NCI-H146 treated with DMSO at 0.1 percent for 48 hours (cell line): ENCODE measurements at regions not wholly inside any gene's neighbourhood (a gene's known extent, or its start where the extent isn't known, plus 50 kb on each side); places are given as distances from the start of the nearest gene placed in this dataset.
"Not testable (repeated sequence)": the region's sequence is repeated elsewhere in the genome, so short reads cannot be mapped to it uniquely, and the experiment has no call there.

Experiments used
- DNase-seq: peaks from one replicate; lab custom pipeline; 2025; ENCODE audit not compliant: unreplicated experiment; lab: John Stamatoyannopoulos, UW

- no peak for DNase-seq
These were observed 86.1 kb downstream of the RAP2A start for GRCh38 chr13:97520061-97520460.

- no peak for DNase-seq
These were observed 86.9 kb downstream of the RAP2A start for GRCh38 chr13:97520866-97521265.

GRCh38 chr13:97521726-97522125, 87.8 kb downstream of the RAP2A start:
- DNase-seq: no peak

DNA sequence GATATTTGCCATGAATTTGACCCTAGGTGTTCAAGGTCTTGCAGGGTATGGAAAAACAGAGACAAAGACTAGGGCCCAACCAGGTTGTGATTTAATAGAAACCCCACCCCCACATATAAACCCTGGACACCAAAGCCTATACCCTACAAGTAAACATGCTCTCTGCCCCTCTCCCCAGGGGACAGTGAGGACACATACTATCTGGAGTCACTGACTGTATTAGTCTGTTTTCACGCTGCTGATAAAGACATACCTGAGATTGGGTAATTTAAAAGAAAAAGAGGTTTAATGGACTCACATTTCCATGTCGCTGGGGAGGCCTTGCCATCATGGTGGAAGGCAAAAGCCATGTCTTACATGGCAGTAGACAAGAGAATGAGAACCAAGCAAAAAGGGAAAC, 88.3 kb downstream of the RAP2A start:
- no peak for DNase-seq

DNA sequence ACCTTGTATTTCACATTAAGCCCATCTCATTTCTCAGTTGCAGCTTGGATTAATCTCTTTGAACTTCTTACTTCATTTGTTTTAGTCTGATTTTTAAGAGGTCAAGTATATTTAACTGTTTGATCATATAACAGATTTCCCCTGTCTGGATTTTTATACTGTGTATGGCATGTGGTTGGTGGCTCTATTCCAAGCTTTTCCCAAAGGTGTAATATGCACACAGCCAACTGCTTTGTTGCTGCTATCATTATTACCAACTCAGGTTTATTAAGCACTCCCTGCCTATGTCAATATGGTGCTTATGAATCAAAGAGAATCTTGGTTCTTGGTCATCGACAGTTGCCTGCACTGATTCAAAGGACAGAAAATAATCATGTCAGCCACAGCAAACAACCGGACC, 92.6 kb downstream of the RAP2A start:
- DNase-seq: no peak

DNA sequence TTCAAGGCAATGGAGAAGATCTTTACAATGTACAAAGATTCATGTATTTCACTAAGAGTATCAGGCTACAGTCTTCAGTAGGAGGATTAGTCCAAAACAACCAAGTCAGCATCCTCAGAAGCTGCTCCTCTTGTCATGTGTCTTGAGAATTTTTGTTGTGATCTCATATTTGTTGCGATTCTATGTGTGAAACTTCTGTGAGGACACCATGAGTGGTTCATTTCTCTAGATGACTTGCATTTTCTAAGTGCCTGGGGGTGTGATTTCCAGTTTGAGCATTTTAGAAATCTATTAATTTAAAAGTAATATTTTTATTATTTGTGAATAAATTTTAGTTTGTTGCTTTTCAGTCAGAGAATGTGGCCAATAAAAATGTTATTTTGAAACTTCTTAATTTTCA, 94.5 kb downstream of the RAP2A start:
- DNase-seq: no peak

DNA sequence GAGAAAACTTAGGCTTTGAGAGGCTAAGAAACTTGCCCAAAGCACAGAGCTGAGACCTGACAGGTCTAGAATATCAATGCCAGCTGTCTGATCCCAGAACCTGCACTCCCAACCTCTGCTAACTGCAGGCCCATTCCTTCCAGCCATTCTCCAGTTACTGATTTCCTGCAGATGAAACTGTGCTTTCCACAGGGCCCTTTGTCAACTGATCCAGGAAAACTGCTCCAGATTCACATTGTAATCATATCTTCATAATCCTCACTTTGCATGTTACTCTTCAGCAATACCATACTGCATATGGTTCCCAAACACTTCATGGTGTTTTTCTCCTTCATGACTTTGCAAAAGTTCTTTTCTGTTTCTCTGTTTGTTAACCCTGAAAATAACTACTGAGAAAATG, 100.6 kb downstream of the RAP2A start:
- no peak for DNase-seq

DNA sequence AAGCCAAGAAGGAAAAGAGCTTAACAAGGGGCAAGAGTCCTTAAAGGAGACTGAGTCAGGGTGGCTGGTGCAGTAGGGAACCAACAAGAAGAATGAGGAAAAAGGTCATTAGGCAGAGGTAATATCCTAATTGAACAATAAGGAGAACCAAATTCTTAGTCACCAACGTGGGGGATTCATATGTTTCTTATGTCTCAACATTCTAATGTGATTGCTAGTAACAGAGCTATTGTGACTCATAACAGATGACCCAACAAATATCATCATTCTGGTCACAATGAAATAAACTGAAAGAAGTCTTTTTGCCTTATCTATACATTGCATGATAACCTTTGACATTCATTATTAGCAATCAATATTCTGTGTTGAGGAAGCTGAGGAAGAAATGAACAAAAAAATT, 101.6 kb downstream of the RAP2A start:
- DNase-seq: no peak

DNA sequence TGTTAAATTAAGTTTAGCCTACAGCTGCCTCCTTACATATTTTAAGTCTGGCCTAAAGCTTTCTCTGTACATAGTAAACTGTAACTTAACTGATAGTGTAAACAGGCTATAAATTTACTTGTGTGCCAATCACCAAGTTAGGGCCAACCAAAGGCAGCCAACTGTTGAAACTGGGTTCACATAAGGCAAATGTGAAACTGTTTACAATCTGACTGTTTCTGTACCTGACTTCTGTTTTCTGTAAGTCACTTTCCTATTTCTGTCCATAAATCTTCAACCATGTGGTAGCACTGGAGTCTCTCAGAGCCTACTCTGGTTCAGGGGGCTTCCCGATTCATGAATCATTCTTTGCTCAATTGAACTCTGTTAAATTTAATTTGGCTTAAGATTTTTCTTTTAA, 103.1 kb downstream of the RAP2A start:
- no peak for DNase-seq

DNA sequence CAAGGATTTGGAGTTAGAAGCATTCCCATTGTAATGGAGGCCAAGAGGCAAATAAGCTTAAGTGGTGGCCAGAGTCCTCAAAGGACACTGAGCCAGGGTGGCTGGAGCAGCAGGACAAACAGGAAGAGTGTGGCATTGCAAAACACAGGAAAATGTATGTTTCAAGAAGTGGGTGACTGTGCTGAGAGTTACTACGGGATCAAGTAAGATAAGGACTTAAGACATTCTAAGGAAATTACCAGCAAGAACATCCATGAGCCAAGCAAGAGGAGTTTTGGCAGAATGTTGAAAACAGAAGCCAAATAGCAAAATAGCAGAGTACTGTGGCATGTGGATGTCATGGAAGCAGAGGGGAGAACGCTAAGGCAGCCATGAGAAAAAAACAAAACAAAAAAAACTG, 104.2 kb downstream of the RAP2A start:
- DNase-seq: no peak

DNA sequence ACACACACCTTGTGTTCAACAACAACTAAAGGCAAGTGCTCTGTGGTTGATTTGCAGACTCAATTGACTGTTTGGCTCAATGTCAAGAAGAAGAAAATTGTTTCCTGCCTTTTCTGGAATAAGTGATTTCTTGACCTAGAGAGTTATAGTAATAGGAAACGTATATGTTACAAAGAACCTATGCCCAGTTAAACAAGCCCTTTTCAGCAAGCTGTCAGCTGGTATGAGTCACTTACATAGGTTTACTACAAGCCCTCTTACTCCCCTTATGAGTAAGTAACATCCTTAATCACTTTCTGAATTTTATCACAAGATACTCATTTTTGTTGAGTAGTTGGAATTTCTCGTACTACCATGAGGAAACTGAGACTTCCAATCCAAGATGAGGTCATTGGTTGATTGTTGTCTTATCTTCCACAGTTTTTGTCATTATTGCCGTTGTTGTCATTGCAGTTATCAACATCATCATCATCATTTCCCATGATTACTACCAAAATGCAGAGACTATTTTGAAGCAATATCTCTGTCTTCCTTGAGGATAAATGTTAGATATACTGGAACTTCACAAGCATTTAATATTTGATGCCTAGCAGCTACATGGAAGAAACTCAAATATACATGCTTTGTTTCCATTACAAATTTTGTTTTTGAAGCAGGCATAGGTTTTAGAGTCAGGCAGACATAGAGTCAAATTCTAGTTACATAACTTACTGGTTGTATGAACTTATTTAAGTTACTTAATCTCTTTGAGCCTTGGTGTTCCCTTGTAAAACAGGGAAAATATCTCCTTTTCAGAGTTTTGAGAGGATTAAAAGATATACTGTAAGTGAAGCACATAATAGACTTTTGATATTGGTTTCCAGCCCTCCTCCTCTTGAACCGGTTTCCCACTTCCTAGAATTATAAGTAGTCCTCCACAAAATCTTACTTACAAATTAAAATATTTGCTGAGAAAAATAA, 106.0 kb downstream of the RAP2A start:
- DNase-seq: no peak

- no peak for DNase-seq
These were observed 106.7 kb downstream of the RAP2A start for GRCh38 chr13:97540696-97541095.

GRCh38 chr13:97542102-97542685, 108.2 kb downstream of the RAP2A start:
- no peak for DNase-seq

GRCh38 chr13:97544031-97544765, 110.2 kb downstream of the RAP2A start:
- DNase-seq: no peak

GRCh38 chr13:97544971-97545499, 111.1 kb downstream of the RAP2A start:
- DNase-seq: not testable (repeated sequence)

- no peak for DNase-seq
These were observed 114.2 kb downstream of the RAP2A start for GRCh38 chr13:97548138-97548537.

DNA sequence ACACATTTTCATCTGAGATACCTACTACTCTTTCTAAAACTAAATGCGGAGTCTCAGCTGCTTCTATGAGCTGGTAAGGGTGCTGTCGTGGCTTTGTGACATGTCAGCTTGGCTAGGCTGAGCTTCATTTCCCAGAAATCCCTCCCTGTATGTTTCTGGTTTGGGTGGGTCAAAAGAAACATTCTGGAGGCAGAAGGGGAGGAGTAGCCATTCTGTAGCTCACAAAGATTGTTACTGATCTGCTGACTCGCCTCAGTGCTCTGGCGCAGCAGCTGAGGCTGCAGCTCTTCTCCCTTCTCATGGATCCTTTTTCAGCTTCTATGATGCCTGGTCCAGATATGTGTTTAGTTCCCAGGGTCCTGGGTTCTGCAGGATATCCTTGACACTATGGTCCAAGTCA, 114.7 kb downstream of the RAP2A start:
- no peak for DNase-seq

DNA sequence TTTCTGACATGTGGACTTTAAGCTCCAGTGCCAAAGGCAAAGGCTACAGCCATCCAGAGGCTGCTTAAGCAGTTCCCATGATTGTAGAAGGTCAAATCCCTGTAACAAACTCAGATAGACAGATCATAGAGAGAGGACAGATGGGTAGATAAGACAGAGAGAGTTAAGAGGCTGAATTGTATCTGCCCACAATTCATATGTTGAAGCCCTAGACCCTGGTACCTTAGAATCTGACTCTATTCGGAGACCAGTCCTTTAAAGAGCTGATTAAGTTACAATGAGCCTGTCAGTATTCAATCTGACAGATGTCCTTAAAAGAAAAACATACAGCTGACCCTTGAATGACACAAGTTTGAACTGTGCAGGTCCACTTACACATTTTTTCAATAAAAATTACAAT, 115.2 kb downstream of the RAP2A start:
- DNase-seq: no peak

GRCh38 chr13:97554496-97554895, 120.5 kb downstream of the RAP2A start:
- DNase-seq: no peak

GRCh38 chr13:97555034-97555433, 121.1 kb downstream of the RAP2A start:
- DNase-seq: no peak

DNA sequence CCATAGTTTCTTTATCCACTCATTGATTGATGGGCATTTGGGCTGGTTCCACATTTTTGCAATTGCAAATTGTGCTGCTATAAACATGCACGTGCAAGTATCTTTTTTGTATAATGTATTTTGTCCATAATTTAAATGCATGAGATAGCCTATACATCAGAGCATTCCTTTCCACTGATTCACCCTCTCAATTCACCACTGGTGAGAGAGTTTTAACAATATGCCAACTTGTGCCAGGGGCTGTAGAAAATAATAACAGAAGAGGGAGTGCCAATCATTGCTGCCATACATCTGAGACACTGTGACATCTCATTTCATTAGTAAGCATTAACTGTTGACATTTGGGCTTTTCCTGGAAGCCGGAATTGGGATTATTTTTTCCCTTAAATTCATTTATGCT, 125.1 kb downstream of the RAP2A start:
- no peak for DNase-seq

DNA sequence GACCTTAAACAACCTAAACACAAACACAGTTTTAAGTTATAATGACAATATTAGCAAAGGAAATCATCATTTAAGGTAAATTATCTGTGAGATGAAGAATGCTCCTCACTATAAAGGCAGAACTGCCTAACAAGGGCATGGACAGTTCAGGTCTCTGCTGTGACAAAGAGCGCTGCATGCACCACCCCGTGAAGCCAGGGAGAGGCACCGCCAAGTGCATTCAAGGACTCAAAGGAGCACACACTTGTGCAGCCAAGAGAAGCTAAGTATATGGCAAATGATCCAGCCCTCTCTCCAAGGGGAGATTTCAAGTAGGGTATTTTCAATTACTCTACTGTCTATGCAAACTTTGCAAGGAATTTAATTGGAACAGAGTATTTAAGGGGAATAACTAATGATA, 126.0 kb downstream of the RAP2A start:
- no peak for DNase-seq
